Cardiac septum (tissue), 1 donor: ENCODE measurements at regions not wholly inside any gene's neighbourhood (a gene's known extent, or its start where the extent isn't known, plus 50 kb on each side); places are given as distances from the start of the nearest gene placed in this dataset.
"Not testable (repeated sequence)": the region's sequence is repeated elsewhere in the genome, so short reads cannot be mapped to it uniquely, and the experiment has no call there.

Experiments
- DNase-seq: peaks from one replicate; pipeline ENCODE4 v3.0.0-alpha.2; 2020; ENCODE audit warnings: low spot score
- intact Hi-C: fragments of 100-400 bp; cut with DNase I; formaldehyde crosslinking; loops from one replicate; pipeline ENCODE4 v1.14.0; 2022
- donor health status: DM: no; HTN: no; CAD: no.

DNA sequence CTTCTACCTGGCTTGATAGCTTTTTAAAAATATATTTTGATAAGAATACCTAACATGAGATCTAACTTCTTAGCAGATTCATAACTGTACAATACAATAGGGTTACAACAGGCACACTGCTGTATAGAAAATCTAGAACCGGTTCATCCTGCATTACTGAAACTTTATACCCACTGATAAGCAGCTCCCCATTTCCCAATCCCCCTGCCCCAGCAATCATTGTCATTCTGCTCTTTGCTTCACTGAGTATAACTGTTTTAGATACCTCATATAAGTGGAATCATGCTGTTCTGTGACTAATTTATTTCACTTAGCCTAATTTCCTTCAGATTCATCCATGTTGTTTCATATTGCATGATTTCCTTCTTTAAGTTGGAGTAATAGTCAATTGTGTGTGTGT, 906.0 kb downstream of the GBE1 start:
- intact Hi-C loops, result no loop called here
- no peak for DNase-seq

DNA sequence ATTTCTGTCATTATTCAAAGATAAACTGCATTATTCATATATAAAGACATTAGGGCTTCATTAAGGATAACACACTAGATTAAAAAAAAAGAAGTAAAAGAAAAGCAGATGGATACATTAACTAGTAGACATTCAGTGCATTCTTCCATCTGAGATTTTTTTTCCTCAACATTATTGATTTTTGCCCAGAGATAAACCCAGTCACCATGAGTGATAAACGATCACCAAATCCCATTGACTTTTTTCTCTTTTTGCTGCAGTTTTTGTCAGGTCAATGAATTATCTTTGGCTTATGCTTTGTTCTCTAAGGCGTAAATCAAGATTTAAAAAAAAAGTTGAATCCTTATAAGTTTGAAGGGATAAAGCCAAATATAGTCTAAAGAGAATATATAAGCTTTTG, 925.0 kb downstream of the GBE1 start:
- DNase-seq, result no peak
- intact Hi-C loops, result no loop called here

DNA sequence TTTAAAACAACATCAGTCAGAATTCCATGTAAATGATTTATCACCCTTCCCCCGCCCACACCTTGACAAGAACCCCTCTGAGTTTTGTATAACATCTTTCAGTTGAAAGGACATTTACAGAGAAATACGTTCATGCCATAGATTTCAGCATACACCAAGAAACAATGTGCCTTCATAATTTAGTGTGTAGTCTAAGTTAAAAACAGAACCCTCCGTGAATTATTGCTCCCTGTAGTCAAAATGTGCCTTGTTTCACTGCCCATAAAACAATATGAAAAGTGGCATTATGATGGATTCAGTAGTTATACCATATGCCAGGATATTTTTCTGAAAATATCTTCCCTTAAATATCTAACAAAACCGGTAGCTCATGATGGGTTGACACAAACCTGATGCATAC, 953.9 kb downstream of the GBE1 start:
- no peak for DNase-seq
- intact Hi-C loops, result no loop called here

DNA sequence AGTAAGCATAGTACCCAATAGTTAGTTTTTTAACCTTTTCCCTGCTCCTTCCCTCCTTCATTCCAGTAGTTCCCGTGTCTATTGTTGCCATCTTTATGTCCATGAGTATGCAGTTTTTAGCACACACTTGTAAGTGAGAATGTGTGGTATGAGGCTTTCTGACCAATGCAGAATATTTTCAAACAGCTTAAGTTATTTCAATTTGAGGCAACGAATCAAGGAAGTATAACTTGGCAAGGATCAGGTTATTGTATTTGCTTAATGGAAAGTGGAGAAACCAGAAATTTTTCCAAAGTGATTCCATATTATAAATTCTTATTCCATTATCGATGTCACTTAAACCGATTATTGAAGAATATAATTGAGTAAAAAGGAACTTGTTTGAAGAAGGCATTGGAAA, 954.8 kb downstream of the GBE1 start:
- DNase-seq, result no peak
- intact Hi-C loops, result no loop called here

DNA sequence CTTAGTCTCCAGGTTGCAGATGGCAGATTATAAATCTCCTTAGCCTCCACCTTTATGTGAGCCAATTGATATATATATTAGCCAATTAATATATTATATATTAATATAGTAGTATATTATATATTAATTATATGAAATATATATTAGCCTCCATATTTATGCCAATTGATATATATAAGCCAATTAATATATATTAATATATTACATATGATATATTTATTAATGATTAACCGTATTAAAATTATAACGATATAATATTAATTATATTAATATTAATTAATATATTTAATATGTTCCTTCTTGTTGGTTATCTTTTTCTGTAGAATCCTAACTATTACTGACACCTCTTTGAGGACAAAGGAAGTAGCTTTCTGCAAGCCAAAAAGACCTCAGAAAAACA, 972.5 kb downstream of the GBE1 start:
- no peak for DNase-seq
- intact Hi-C loops, result no loop called here

DNA sequence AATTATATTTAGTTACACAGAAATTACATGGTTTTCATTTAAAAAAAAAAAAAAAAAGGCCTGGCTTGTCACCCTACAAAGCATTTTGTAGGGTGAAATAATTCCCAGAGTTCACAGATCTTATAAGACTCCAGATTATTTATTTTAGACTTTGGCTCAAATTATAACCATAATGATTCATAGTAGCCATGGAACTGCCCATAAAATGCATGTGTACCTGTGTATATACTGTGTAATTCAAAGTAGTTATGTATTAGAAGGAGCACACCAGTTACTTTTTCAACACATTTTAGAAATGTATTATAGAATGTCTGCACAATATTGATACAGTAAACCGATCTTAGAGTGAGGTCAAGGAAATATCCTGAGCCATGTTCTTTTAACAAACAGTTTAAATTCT, 975.6 kb downstream of the GBE1 start:
- no peak for DNase-seq
- intact Hi-C loops, result no loop called here

DNA sequence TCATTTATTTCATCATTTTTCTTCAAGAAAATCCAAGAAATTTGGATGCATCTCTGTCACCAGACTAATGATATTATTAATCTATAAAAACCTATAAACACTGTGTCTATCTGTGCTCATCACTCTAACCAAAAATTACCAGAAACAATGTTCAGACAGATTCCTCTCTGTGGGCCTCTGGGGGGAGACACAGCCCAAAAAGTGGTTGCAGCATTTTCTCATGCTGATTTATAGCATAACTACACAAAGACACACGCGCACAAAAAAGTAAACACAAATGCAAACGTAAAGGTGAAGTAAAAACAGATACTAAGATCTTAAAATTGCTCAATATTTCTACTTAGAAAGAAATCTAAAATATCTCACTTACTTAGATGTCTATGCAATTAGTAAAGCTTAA, 976.0 kb downstream of the GBE1 start:
- intact Hi-C loops, result no loop called here
- no peak for DNase-seq

DNA sequence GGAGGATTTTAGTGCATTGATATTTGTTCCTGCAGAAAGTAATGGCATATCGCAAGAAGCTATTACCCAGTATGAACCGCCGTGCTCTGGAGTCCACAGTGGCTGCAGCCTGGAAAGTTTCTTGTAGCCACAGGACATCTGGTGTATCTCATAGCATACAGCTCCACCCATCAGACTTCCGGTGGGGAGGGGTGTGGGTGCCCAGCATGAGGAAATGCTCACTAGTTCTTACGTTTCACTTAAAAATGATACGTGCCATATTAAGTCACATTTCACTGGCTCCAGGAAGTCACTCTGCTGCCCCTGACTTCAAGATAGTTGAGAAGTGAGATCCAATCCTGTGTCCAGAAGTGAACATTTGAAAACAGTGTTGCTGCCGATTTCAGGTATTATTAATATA, 990.4 kb downstream of the GBE1 start:
- no peak for DNase-seq
- intact Hi-C loops, result no loop called here

DNA sequence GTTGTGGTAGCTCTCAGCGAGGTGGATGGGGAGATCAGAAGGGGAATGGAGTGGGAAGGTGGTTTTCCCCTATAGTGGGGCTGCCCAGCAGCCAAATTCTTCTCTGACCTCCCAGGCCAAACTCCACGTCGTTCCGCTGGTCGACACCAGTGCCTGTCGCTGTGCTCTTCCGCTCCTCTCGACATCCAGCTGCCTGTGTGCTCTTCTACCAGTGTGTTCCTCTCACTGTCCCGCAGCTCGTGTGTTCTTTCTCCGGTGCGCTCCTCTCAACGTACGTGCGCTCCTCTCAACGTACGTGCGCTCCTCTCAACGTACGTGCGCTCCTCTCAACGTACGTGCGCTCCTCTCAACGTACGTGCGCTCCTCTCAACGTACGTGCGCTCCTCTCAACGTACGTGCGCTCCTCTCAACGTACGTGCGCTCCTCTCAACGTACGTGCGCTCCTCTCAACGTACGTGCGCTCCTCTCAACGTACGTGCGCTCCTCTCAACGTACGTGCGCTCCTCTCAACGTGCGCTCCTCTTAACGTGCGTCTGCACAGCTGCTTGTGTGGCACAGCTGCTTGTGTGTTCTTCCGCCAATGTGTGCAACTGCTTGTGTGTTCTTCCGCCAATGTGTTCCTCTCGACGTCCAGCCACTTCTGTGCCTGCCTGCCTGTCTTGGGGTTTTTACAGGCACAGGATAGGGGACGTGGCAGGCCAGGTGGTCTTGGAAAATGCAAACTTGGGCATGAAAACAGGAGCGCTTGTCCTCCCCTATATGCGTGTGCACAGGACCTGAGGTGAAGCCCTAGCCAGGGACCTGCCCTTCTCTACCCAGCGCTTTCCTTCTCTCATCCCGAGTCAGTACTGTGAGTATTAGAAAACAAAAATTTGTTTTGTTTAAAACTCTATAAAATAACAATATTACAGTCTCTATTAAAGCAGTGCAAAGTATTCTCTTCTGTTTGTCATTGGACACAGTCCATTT, 991.1 kb downstream of the GBE1 start:
- intact Hi-C loops, result no loop called here
- DNase-seq, result no peak

DNA sequence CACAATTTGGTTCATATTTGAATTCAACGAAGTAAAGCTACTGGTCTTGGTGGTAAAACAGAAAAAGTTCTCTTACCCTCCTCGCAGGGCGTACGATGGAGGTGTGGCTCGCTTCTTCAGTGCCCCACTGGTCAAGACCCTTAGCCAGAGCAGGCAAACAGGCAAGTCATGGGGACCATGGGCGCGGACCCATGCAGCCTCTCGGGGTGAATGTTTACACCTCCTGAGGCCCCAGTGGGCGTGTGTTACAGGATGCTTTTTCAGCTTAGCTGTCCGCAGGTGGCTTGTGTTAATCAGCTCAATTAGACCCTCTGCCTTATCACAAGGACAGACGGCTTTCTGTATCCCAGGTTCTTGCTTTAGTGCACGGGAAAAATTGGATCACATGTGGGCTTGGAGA, 991.8 kb downstream of the GBE1 start:
- intact Hi-C loops, result no loop called here
- no peak for DNase-seq

DNA sequence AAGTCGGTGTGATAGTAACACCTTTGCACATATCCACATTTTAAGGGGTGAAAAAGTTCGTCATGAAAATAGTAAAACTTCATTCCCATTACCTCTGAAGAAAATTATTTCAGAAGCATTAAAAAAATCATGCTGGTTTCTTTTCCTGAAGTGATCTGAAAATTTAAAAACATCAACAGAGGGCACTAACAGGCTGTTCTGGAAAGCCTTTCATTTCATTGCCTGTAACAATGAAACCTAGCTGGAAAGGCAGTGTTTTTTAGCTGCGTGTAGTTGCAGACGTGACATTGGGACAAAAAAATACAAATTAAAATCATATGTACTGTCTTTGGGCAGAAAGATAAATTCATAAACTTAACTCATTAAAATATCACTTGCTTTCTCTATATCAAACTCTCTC, 993.8 kb downstream of the GBE1 start:
- no peak for DNase-seq
- intact Hi-C loops, result no loop called here

DNA sequence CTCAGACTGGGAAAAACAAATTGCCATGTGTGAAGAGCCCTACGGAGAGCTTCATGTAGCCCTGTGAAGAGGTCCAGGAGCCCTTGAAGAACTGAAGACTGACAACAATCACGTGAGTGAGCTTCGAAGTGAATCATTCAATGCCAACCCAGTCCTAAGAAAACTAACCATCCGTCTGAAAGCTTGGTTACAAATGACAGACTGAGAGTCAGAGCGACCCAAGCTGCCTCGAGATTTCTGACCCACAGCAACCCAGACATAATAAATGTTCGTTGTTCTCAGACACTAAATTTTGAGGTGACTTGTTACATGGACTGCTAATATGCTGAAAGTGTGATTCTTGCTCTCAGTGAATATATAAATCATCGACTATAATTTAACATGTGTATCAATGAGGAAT, 987.2 kb upstream of the ROBO1 start:
- intact Hi-C loops, result no loop called here
- DNase-seq, result no peak

DNA sequence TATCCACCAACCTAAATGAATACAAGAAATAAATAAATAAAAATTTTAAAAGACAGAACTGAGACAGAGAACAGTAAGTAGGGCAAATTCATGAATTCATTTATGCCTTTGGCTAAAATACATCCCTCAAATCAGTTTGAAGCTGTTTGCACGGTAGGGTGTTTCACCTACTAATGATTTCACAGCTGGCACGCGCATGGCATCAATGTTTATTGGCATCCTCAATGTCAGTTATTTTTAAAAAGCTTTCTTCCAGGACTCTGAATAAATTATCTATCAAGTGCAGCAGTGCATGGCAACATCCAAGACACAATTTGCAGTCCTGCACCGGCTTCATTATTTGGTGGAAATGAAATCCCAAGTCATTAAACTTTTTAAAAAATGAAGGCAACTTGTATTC, 985.2 kb upstream of the ROBO1 start:
- intact Hi-C loops, result no loop called here

DNA sequence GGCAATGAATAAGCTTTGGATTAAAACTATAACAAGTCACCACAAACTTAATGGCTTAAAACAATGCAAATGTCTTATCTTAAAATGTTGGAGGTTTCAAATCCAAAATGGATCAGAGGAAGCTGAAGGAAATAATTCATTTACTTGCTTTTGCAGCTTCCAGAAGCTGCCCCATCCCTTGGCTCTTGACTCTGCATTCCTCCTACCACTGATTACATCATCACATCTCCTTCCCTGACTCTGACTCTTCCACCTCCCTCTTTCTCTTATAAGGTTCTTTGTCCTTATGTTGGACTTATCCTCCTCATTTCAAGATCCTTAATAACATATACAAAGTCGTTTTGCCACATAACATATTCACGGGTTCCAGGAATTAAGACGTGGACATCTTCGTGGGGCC, 982.8 kb upstream of the ROBO1 start:
- no peak for DNase-seq
- intact Hi-C loops, result no loop called here

More for the DNA sequence above, 985.2 kb upstream of the ROBO1 start:
- DNase-seq, result no peak

DNA sequence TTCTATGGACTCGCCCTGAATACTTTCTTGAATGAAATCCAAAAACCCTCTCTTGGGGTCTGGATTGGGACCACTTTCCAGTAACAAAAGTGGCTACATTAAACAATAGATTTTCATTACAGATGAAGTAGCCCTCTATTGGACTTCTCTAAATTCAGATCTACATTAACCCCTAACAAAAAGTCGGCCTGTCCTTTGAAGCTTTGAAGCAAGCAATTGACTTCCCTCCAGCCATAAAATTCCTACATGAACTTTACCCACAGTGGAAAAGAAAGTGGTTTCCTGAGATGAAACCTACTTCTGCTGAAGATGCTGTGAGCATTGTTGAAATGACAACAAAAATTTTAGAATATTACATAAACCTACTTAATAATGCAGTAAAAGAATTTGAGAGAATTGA, 967.1 kb upstream of the ROBO1 start:
- intact Hi-C loops, result no loop called here
- no peak for DNase-seq

DNA sequence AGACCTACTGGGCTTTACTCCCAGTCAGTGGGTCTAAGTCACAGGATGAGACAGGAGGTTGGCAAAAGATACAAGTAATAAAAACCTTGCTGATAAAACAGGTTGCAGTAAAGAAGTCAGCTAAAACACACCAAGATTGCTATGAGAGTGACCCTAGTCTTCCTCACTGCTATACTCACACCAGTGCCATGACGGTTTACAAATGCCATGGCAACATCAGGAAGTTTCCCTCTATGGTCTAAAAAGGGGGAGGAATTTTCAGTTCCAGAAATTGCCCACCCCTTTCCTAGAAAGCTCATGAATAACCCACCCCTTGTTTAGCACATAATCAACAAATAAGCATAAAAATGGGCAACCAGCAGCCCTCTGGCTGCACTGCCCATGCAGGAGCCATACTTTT, 966.7 kb upstream of the ROBO1 start:
- intact Hi-C loops, result no loop called here
- DNase-seq, result no peak

DNA sequence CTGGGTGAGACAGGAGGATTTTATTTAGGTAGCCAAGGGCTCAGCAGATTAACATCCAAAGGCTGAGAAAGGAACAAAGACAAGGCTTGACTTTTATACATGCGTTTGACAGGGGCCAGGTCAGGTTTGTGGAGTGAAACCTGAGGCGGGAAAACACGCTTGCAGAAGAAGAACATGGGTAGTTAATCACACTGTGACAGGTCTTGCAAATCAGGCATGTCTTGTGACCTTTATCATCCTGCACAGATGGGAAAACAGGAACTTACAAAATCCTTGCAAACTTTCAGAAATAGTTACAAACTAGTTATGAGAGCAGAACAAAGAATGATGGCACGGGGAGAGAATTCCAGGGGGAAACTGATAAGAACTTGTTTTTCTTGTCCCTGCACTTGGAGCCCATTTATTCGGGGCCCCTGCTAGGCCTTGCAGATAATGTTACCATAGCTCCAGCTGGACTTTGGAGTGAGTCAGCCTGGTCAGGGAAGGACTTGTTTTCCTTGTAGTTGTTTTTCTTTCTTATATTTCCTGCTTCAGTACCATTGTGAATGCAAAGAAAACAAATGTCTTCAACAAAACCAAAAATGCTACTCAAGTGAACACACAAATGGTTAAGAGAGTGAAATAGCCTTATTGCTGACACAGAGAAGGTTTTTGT, 965.9 kb upstream of the ROBO1 start:
- intact Hi-C loops, result no loop called here
- no peak for DNase-seq

DNA sequence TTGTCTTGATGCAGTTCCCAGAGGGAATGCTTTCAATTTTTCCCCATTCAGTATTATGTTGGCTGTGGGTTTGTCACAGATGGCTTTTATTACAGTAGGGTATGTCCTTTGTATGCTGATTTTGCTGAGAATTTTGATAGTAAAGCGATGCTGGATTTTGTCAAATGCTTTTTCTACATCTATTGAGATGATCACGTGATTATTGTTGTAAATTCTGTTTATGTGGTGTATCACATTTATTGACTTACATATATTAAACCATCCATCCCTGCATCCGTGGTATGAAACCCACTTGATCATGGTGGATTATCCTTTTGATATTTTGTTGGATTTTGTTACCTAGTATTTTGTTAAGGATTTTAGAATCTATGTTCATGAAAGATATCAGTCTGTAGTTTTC, 959.8 kb upstream of the ROBO1 start:
- intact Hi-C loops, DNase-seq: not testable (repeated sequence)

DNA sequence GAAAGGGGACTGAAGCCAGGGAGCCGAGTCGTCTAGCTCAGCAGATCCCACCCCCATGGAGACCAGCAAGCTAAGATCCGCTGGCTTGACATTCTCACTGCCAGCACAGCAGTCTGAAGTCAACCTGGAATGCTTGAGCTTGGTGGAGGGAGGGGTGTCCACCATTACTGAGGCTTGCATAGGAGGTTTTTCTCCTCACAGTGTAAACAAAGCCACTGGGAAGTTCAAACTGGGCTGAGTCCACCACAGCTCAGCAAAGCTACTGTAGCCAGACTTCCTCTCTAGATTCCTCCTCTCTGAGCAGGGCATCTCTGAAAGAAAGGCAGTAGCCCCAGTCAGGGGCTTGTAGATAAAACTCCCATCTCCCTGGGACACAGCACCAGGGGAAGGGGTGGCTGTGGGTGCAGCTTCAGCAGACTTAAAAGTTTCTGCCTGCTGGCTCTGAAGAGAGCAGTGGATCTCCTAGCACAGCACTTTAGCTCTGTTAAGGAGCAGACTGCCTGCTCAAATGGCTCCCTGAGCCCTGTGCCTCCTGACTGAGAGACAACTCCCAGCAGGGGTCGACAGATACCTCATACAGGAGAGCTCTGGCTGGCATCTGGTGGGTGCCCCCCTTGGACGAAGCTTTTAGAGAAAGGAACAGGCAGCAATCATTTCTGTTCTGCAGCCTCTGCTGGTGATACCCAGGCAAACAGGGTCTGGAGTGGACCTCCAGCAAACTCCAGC, 942.0 kb upstream of the ROBO1 start:
- DNase-seq, intact Hi-C loops: not testable (repeated sequence)

DNA sequence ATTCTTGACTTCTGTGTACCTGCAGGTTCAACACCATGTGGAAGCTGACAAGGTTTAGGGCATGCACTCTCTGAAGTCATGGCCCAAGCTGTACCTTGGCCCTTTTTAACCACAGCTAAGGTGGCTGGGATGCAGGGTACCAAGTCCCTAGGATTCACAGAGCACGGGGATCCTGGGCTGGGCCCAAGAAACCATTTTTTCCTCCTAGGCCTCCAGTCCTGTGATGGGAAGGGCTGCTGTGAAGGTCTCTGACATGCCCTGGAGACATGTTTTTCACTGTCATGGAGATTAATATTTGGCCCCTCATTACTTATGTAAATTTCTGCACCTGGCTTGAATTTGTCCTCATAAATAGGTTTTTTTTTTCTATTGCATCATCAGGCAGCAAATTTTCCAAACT, 937.5 kb upstream of the ROBO1 start:
- DNase-seq, result no peak

DNA sequence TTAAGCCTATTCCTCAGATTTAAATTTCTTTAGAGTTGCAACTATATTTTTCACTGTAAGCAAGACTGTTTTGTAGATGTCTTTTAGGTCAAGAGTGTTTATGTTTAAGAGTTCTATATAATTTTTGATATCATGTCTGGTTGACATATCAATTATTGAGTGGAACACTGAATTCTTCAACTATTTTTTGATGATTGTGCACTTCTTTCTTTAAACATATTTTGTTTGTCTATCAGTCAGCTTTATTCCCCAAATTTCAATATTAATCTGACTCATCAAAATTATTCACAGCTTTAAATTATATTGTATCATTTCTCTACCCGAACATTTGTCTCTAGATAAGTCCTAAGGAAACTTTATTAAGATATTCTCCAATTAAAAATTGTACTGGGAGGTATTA, 933.6 kb upstream of the ROBO1 start:
- intact Hi-C loops, result no loop called here
- no peak for DNase-seq

More for the DNA sequence above, 937.5 kb upstream of the ROBO1 start:
- intact Hi-C loops, result no loop called here
